Fibroblast of lung (primary cell): ENCODE measurements at regions not wholly inside any gene's neighbourhood (a gene's known extent, or its start where the extent isn't known, plus 50 kb on each side); places are given as distances from the start of the nearest gene placed in this dataset.

Experiments used
- DNase-seq, 2 donors: peaks; one replicate each; pipeline versions ENCODE4 v3.0.0 to v3.0.0-alpha.2; 2010; ENCODE audit warnings: low read depth in 2 of 2
- H2AFZ ChIP-seq: 2 replicates; pipeline ENCODE4 v1.5.1; 2012; ENCODE audit warnings: low read length, control low read depth, inconsistent platforms
- H3K27ac ChIP-seq: 2 replicates; pipeline ENCODE4 v1.5.1; 2011; ENCODE audit warnings: low read length, control low read depth; ENCODE audit not compliant: insufficient read depth
- H3K27me3 ChIP-seq: 2 replicates; pipeline ENCODE4 v1.5.1; 2011; ENCODE audit warnings: mild to moderate bottlenecking, low read length; ENCODE audit not compliant: control insufficient read depth, insufficient read depth
- H3K36me3 ChIP-seq: 2 replicates; pipeline ENCODE4 v1.5.1; 2011; ENCODE audit warnings: low read length; ENCODE audit not compliant: control insufficient read depth, insufficient read depth
- H3K4me1 ChIP-seq: 2 replicates; pipeline ENCODE4 v1.5.1; 2011; ENCODE audit warnings: low read length; ENCODE audit not compliant: control insufficient read depth, insufficient read depth; ENCODE audit errors: extremely low read depth
- H3K4me2 ChIP-seq: 2 replicates; pipeline ENCODE4 v1.5.1; 2011; ENCODE audit warnings: low read length, control low read depth; ENCODE audit not compliant: insufficient read depth; ENCODE audit errors: extremely low read depth
- H3K4me3 ChIP-seq, 4 experiments: fragments of 200-600 bp in 1 of 4; sonication (generic) in 1 of 4; replicated peaks in 1 of 4; 2 replicates each; pipeline ENCODE4 v1.5.1; 2011 to 2016; ENCODE audit warnings: low read length in 4 of 4, low read depth in 3 of 4, mild to moderate bottlenecking in 3 of 4, control low read depth in 2 of 4, inconsistent platforms in 1 of 4, mixed read lengths in 1 of 4; ENCODE audit not compliant: insufficient read depth in 1 of 4; ENCODE audit errors: control extremely low read depth in 1 of 4
- H3K79me2 ChIP-seq: 2 replicates; pipeline ENCODE4 v1.5.1; 2012; ENCODE audit warnings: mild to moderate bottlenecking, low read length, inconsistent platforms; ENCODE audit not compliant: control insufficient read depth, insufficient read depth
- H3K9ac ChIP-seq: 2 replicates; pipeline ENCODE4 v1.5.1; 2011; ENCODE audit warnings: mild to moderate bottlenecking, low read length, control low read depth; ENCODE audit not compliant: insufficient read depth
- H3K9me3 ChIP-seq: 2 replicates; pipeline ENCODE4 v1.5.1; 2012; ENCODE audit warnings: low read depth, low read length; ENCODE audit not compliant: control insufficient read depth, insufficient read depth
- H4K20me1 ChIP-seq: 2 replicates; pipeline ENCODE4 v1.5.1; 2011; ENCODE audit warnings: low read length; ENCODE audit not compliant: control insufficient read depth, insufficient read depth; ENCODE audit errors: extremely low read depth
- CTCF ChIP-seq, 2 donors: IDR thresholded peaks in 1 of 2; conservative IDR thresholded peaks in 1 of 2; 1 replicate in 1 of 2; 2 replicates in 1 of 2; pipeline ENCODE4 v1.5.1; 2011 to 2012; ENCODE audit warnings: low read length in 2 of 2, control low read depth in 1 of 2, inconsistent platforms in 1 of 2, low read depth in 1 of 2, mild to moderate bottlenecking in 1 of 2
- EZH2 ChIP-seq: IDR thresholded peaks from 2 replicates; pipeline ENCODE4 v1.5.1; 2012; ENCODE audit warnings: low read length, control low read depth, mild to moderate bottlenecking; ENCODE audit errors: missing control alignments

- Histone ChIP-seq H3K9ac (no peak overlapping the region), H2AFZ (no peak overlapping the region), H4K20me1 (no peaks in the 10 kb centered on the region), H3K27ac (no peak overlapping the region), H3K27me3 (no peaks in the 10 kb centered on the region), H3K9me3 (no peaks in the 10 kb centered on the region), H3K4me3 (no peak overlapping the region), H3K4me2 (no peak overlapping the region), H3K79me2 (no peaks in the 10 kb centered on the region), H3K36me3 (no peaks in the 10 kb centered on the region), H3K4me1 (no peaks in the 10 kb centered on the region)
- peak in 1 of 2 donors; percentile 64 for DNase-seq
- TF ChIP-seq EZH2 (no peak), CTCF (conservative IDR thresholded peaks at IDR 0.05 in 1 of 2, IDR thresholded peaks at IDR 0.05 in 1 of 2; ENCODE audit: low read depth in 1 of 2, low read length in 2 of 2) (no peak)
These were observed 1359.3 kb upstream of the MIR17HG start for GRCh38 chr13:89988206-89988605.

- no peaks in the 10 kb centered on the region for H3K27me3 ChIP-seq
- no peak overlapping the region for H3K27ac ChIP-seq
- H3K4me1 ChIP-seq, result no peaks in the 10 kb centered on the region
- no peak for TF ChIP-seq CTCF (conservative IDR thresholded peaks at IDR 0.05 in 1 of 2, IDR thresholded peaks at IDR 0.05 in 1 of 2; ENCODE audit: low read depth in 1 of 2, low read length in 2 of 2)
- TF ChIP-seq EZH2, result no peak
- no peaks in the 10 kb centered on the region for H3K36me3 ChIP-seq
- H4K20me1 ChIP-seq, result no peaks in the 10 kb centered on the region
- H3K4me3 ChIP-seq, result no peak overlapping the region
- no peaks in the 10 kb centered on the region for H3K9me3 ChIP-seq
- no peak overlapping the region for H3K4me2 ChIP-seq
- H2AFZ ChIP-seq, result no peak overlapping the region
- DNase-seq, result no peak
- no peak overlapping the region for H3K9ac ChIP-seq
- H3K79me2 ChIP-seq, result no peaks in the 10 kb centered on the region
These were observed 1343.9 kb upstream of the MIR17HG start for GRCh38 chr13:90003566-90003965.

GRCh38 chr13:90008707-90009149, 1338.8 kb upstream of the MIR17HG start:
- H3K9ac ChIP-seq, result no peak overlapping the region
- DNase-seq, result no peak
- H2AFZ ChIP-seq, result no peak overlapping the region
- no peaks in the 10 kb centered on the region for H3K4me1 ChIP-seq
- H3K27me3 ChIP-seq, result no peaks in the 10 kb centered on the region
- TF ChIP-seq EZH2, result no peak
- TF ChIP-seq CTCF (conservative IDR thresholded peaks at IDR 0.05 in 1 of 2, IDR thresholded peaks at IDR 0.05 in 1 of 2; ENCODE audit: low read depth in 1 of 2, low read length in 2 of 2), result no peak
- no peaks in the 10 kb centered on the region for H3K9me3 ChIP-seq
- no peaks in the 10 kb centered on the region for H3K79me2 ChIP-seq
- no peak overlapping the region for H3K4me2 ChIP-seq
- H3K4me3 ChIP-seq, result no peak overlapping the region
- no peaks in the 10 kb centered on the region for H3K36me3 ChIP-seq
- H3K27ac ChIP-seq, result no peak overlapping the region
- H4K20me1 ChIP-seq, result no peaks in the 10 kb centered on the region
